Body of pancreas (tissue), 4 donors: ENCODE measurements at regions not wholly inside any gene's neighbourhood (a gene's known extent, or its start where the extent isn't known, plus 50 kb on each side); places are given as distances from the start of the nearest gene placed in this dataset.

Experiments
- POLR2A ChIP-seq, 3 donors: fragments of 450-650 bp; IDR thresholded peaks; one replicate each; pipeline ENCODE4 v1.6.1; 2016; ENCODE audit warnings: antibody characterized with exemption in 3 of 3, mild to moderate bottlenecking in 2 of 3
- TF ChIP-seq, protein P1 (sequence below), 7 experiments: fragments of 450-650 bp in 4 of 7; fragments of 200-600 bp in 3 of 7; sonication (generic) in 3 of 7; IDR thresholded peaks; one replicate each; pipeline ENCODE4 v1.5.1; 2016 to 2019; ENCODE audit warnings: antibody characterized with exemption in 7 of 7

DNA sequence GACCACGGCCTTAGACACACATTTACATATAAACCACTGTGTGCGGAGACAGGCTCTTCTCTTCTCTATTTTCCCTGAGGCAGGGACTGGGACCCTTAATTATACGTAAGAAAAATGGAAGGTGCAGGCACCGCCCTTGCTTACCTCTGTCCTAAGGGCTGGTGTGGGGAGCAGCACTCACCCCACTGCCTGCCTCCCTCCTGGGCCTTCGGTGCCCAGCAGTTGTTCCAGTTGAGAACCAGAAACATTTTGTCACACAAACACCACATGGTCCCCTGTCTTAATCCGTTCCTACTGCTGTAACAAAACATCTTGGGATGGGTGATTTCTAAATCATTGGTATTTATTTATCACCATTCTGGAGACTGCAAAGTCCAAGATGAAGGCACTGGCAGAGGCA is 192.7 kb upstream of the DIO3 start:
- TF ChIP-seq, protein P1, sequence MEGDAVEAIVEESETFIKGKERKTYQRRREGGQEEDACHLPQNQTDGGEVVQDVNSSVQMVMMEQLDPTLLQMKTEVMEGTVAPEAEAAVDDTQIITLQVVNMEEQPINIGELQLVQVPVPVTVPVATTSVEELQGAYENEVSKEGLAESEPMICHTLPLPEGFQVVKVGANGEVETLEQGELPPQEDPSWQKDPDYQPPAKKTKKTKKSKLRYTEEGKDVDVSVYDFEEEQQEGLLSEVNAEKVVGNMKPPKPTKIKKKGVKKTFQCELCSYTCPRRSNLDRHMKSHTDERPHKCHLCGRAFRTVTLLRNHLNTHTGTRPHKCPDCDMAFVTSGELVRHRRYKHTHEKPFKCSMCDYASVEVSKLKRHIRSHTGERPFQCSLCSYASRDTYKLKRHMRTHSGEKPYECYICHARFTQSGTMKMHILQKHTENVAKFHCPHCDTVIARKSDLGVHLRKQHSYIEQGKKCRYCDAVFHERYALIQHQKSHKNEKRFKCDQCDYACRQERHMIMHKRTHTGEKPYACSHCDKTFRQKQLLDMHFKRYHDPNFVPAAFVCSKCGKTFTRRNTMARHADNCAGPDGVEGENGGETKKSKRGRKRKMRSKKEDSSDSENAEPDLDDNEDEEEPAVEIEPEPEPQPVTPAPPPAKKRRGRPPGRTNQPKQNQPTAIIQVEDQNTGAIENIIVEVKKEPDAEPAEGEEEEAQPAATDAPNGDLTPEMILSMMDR (IDR thresholded peaks at IDR 0.05): no peak
- no peak for TF ChIP-seq POLR2A (IDR thresholded peaks at IDR 0.05)
